GM12873 (cell line): ENCODE measurements at regions not wholly inside any gene's neighbourhood (a gene's known extent, or its start where the extent isn't known, plus 50 kb on each side); places are given as distances from the start of the nearest gene placed in this dataset.

ENCODE experiments used
- CTCF ChIP-seq: IDR thresholded peaks from 2 replicates; pipeline ENCODE4 v1.5.1; 2012; ENCODE audit warnings: low read depth, mild to moderate bottlenecking, moderate library complexity, low read length, control low read depth; ENCODE audit not compliant: insufficient read depth; ENCODE audit errors: missing control alignments

GRCh38 chr2:147365622-147366021, 479.2 kb upstream of the ACVR2A start:
- no peak for TF ChIP-seq CTCF

GRCh38 chr2:147364597-147364996, 480.2 kb upstream of the ACVR2A start:
- TF ChIP-seq CTCF, result no peak

- TF ChIP-seq CTCF, result no peak
Measured at GRCh38 chr2:147363181-147363580, 481.6 kb upstream of the ACVR2A start.

- no peak for TF ChIP-seq CTCF
Measured at GRCh38 chr2:147358375-147358774, 486.5 kb upstream of the ACVR2A start.

GRCh38 chr2:147356157-147356556, 488.7 kb upstream of the ACVR2A start:
- no peak for TF ChIP-seq CTCF

- TF ChIP-seq CTCF, result no peak
Measured at GRCh38 chr2:147355706-147356105, 489.1 kb upstream of the ACVR2A start.

GRCh38 chr2:147353072-147353381, 491.8 kb upstream of the ACVR2A start:
- TF ChIP-seq CTCF, result no peak

- TF ChIP-seq CTCF, result no peak
Measured at GRCh38 chr2:147352264-147353071, 492.4 kb upstream of the ACVR2A start.
